ENCODE measurements at regions not wholly inside any gene's neighbourhood (a gene's known extent, or its start where the extent isn't known, plus 50 kb on each side); places are given as distances from the start of the nearest gene placed in this dataset.
A peak's percentile ranks its signal among the peaks of the same experiment; 100 is the strongest.
"Not testable (repeated sequence)": the region's sequence is repeated elsewhere in the genome, so short reads cannot be mapped to it uniquely, and the experiment has no call there.

- Histone ChIP-seq H3K9me3 (ENCODE audit: control insufficient read depth in 5 of 5, low read length in 5 of 5) (no peaks in the 10 kb centered on the region), H3K4me3 (ENCODE audit: low read depth in 1 of 5, low read length in 5 of 5) (no peak overlapping the region), H3K36me3 (ENCODE audit: control insufficient read depth in 5 of 5, insufficient read depth in 5 of 5, low read length in 5 of 5) (no peaks in the 10 kb centered on the region), H3K27me3 (ENCODE audit: control insufficient read depth in 5 of 5, insufficient read depth in 4 of 5, low read length in 5 of 5) (no peaks in the 10 kb centered on the region), H3K27ac (ENCODE audit: low read depth, low read length) (no peak overlapping the region), H3K9ac (ENCODE audit: low read length in 5 of 5) (no peak overlapping the region), H3K4me1 (ENCODE audit: control insufficient read depth in 5 of 5, insufficient read depth in 5 of 5, low read length in 5 of 5) (peaks cover 0 to 11% (median 0%) of the 10 kb centered on the region in 5 donors)
Measured at GRCh38 chr5:159800131-159800840, 116.0 kb upstream of the ADRA1B start.

DNA sequence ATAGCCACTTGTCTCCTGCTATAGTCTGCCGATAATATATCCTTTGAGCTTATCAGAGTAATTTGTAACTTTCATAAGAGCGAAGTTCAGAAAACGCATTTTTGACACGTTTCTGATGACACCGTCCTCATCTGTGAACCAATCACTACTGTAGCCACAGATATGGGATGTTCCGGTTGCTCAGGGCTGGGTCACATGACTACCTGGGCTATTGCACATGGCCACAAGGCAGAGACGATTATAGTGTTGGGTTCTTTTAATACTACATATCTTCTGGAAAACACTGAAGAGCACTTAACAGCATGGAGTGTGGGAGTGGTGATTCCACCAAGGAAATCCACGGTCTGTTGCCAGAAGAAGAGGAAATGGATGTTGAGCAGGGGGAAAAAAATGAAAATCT lies 115.0 kb upstream of the ADRA1B start:
- H3K9ac ChIP-seq (ENCODE audit: low read length in 5 of 5) = no peak overlapping the region
- no peaks in the 10 kb centered on the region for H3K36me3 ChIP-seq (ENCODE audit: control insufficient read depth in 5 of 5, insufficient read depth in 5 of 5, low read length in 5 of 5)
- no peak overlapping the region for H3K27ac ChIP-seq (ENCODE audit: low read depth, low read length)
- H3K4me1 ChIP-seq (ENCODE audit: control insufficient read depth in 5 of 5, insufficient read depth in 5 of 5, low read length in 5 of 5) = peaks cover 0 to 13% (median 0%) of the 10 kb centered on the region in 5 donors
- H3K27me3 ChIP-seq (ENCODE audit: control insufficient read depth in 5 of 5, insufficient read depth in 4 of 5, low read length in 5 of 5) = no peaks in the 10 kb centered on the region
- no peak overlapping the region for H3K4me3 ChIP-seq (ENCODE audit: low read depth in 1 of 5, low read length in 5 of 5)
- H3K9me3 ChIP-seq (ENCODE audit: control insufficient read depth in 5 of 5, low read length in 5 of 5) = no peaks in the 10 kb centered on the region

GRCh38 chr5:159802661-159803060 lies 113.6 kb upstream of the ADRA1B start:
- Histone ChIP-seq H3K4me3 (ENCODE audit: low read depth in 1 of 5, low read length in 5 of 5) (no peak overlapping the region), H3K4me1 (ENCODE audit: control insufficient read depth in 5 of 5, insufficient read depth in 5 of 5, low read length in 5 of 5) (peaks cover 0 to 13% (median 0%) of the 10 kb centered on the region in 5 donors), H3K27me3 (ENCODE audit: control insufficient read depth in 5 of 5, insufficient read depth in 4 of 5, low read length in 5 of 5) (no peaks in the 10 kb centered on the region), H3K36me3 (ENCODE audit: control insufficient read depth in 5 of 5, insufficient read depth in 5 of 5, low read length in 5 of 5) (no peaks in the 10 kb centered on the region), H3K9ac (ENCODE audit: low read length in 5 of 5) (no peak overlapping the region), H3K9me3 (ENCODE audit: control insufficient read depth in 5 of 5, low read length in 5 of 5) (peaks cover 0 to 5% (median 0%) of the 10 kb centered on the region in 5 donors), H3K27ac (ENCODE audit: low read depth, low read length) (no peak overlapping the region)

- peaks cover 0 to 5% (median 0%) of the 10 kb centered on the region in 5 donors for H3K9me3 ChIP-seq (ENCODE audit: control insufficient read depth in 5 of 5, low read length in 5 of 5)
- no peaks in the 10 kb centered on the region for H3K27me3 ChIP-seq (ENCODE audit: control insufficient read depth in 5 of 5, insufficient read depth in 4 of 5, low read length in 5 of 5)
- no peak overlapping the region for H3K27ac ChIP-seq (ENCODE audit: low read depth, low read length)
- no peaks in the 10 kb centered on the region for H3K36me3 ChIP-seq (ENCODE audit: control insufficient read depth in 5 of 5, insufficient read depth in 5 of 5, low read length in 5 of 5)
- H3K4me3 ChIP-seq (ENCODE audit: low read depth in 1 of 5, low read length in 5 of 5) = no peak overlapping the region
- peaks cover 0 to 13% (median 0%) of the 10 kb centered on the region in 5 donors for H3K4me1 ChIP-seq (ENCODE audit: control insufficient read depth in 5 of 5, insufficient read depth in 5 of 5, low read length in 5 of 5)
- no peak overlapping the region for H3K9ac ChIP-seq (ENCODE audit: low read length in 5 of 5)
Measured at GRCh38 chr5:159804121-159804520, 112.2 kb upstream of the ADRA1B start.

DNA sequence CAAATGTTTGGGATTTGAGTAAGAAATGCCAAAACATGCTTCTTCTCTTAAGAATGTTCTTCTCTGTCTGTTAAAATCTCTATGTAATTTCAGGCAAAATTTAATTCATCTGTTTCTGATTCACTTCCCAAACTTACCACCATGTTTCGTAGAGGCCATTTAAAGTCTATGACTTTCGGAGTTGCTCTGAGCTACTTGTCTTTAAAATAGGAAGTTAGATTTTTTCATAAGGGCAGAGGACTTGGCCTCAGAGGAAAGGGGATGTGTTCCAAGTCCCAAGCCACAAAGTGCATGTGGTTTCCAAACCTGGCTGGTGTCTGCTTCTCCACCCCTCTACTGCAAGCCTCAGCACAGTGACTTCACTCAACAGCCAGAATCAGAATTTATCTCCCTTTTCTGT lies 111.3 kb upstream of the ADRA1B start:
- H3K4me3 ChIP-seq (ENCODE audit: low read depth in 1 of 5, low read length in 5 of 5) = no peak overlapping the region
- peak overlapping the region; percentile 32 for H3K27ac ChIP-seq (ENCODE audit: low read depth, low read length)
- no peaks in the 10 kb centered on the region for H3K36me3 ChIP-seq (ENCODE audit: control insufficient read depth in 5 of 5, insufficient read depth in 5 of 5, low read length in 5 of 5)
- H3K9me3 ChIP-seq (ENCODE audit: control insufficient read depth in 5 of 5, low read length in 5 of 5) = peaks cover 0 to 6% (median 0%) of the 10 kb centered on the region in 5 donors
- peaks cover 0 to 13% (median 0%) of the 10 kb centered on the region in 5 donors for H3K4me1 ChIP-seq (ENCODE audit: control insufficient read depth in 5 of 5, insufficient read depth in 5 of 5, low read length in 5 of 5)
- H3K27me3 ChIP-seq (ENCODE audit: control insufficient read depth in 5 of 5, insufficient read depth in 4 of 5, low read length in 5 of 5) = no peaks in the 10 kb centered on the region
- H3K9ac ChIP-seq (ENCODE audit: low read length in 5 of 5) = no peak overlapping the region

DNA sequence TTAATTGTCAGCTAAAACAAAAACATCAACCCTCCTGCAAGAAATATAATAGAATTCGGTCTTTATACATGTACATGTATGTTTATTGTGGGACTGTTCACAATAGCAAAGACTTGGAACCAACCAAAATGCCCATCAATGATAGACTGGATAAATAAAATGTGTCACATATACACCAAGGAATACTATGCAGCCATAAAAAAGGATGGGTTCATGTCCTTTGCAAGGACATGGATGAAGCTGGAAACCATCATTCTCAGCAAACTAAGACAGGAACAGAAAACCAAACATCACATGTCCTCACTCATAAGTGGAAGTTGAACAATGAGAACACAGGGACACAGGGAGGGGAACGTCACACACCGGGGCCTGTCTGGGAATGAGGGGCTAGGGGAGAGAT lies 109.1 kb upstream of the ADRA1B start:
- not testable (repeated sequence) for H3K36me3 ChIP-seq (ENCODE audit: control insufficient read depth in 5 of 5, insufficient read depth in 5 of 5, low read length in 5 of 5); H3K27ac ChIP-seq (ENCODE audit: low read depth, low read length); H3K27me3 ChIP-seq (ENCODE audit: control insufficient read depth in 5 of 5, insufficient read depth in 4 of 5, low read length in 5 of 5); H3K4me3 ChIP-seq (ENCODE audit: low read depth in 1 of 5, low read length in 5 of 5); H3K9ac ChIP-seq (ENCODE audit: low read length in 5 of 5)
- Histone ChIP-seq H3K4me1 (ENCODE audit: control insufficient read depth in 5 of 5, insufficient read depth in 5 of 5, low read length in 5 of 5) (peaks cover 0 to 13% (median 0%) of the 10 kb centered on the region in 5 donors), H3K9me3 (ENCODE audit: control insufficient read depth in 5 of 5, low read length in 5 of 5) (peaks cover 0 to 11% (median 0%) of the 10 kb centered on the region in 5 donors)

- Histone ChIP-seq H3K27ac (ENCODE audit: low read depth, low read length) (no peak overlapping the region), H3K36me3 (ENCODE audit: control insufficient read depth in 5 of 5, insufficient read depth in 5 of 5, low read length in 5 of 5) (no peaks in the 10 kb centered on the region), H3K9me3 (ENCODE audit: control insufficient read depth in 5 of 5, low read length in 5 of 5) (peaks cover 0 to 11% (median 0%) of the 10 kb centered on the region in 5 donors), H3K4me1 (ENCODE audit: control insufficient read depth in 5 of 5, insufficient read depth in 5 of 5, low read length in 5 of 5) (peaks cover 0 to 13% (median 0%) of the 10 kb centered on the region in 5 donors), H3K9ac (ENCODE audit: low read length in 5 of 5) (no peak overlapping the region), H3K4me3 (ENCODE audit: low read depth in 1 of 5, low read length in 5 of 5) (no peak overlapping the region), H3K27me3 (ENCODE audit: control insufficient read depth in 5 of 5, insufficient read depth in 4 of 5, low read length in 5 of 5) (no peaks in the 10 kb centered on the region)
Measured at GRCh38 chr5:159807586-159807985, 108.7 kb upstream of the ADRA1B start.

DNA sequence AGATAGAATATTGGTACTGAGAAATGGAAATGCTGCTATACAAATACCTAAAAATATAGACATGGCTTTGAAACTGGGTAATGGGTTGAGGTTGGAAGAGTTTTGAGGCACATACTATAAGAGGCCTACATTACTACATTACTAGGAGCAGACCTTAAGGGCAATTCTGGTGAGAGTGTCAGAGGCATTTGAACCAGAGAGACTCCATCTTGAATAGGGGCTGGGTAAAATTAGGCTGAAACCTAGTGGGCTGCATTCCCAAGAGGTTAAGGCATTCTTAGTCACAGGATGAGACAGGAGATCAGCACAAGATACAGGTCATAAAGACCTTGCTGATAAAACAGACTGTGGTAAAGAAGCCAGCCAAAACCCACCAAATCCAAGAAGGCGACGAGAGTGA lies 104.6 kb upstream of the ADRA1B start:
- no peaks in the 10 kb centered on the region for H3K27me3 ChIP-seq (ENCODE audit: control insufficient read depth in 5 of 5, insufficient read depth in 4 of 5, low read length in 5 of 5)
- H3K4me1 ChIP-seq (ENCODE audit: control insufficient read depth in 5 of 5, insufficient read depth in 5 of 5, low read length in 5 of 5) = no peaks in the 10 kb centered on the region
- H3K9ac ChIP-seq (ENCODE audit: low read length in 5 of 5) = no peak overlapping the region
- H3K4me3 ChIP-seq (ENCODE audit: low read depth in 1 of 5, low read length in 5 of 5) = no peak overlapping the region
- H3K9me3 ChIP-seq (ENCODE audit: control insufficient read depth in 5 of 5, low read length in 5 of 5) = peaks cover 0 to 11% (median 0%) of the 10 kb centered on the region in 5 donors
- no peak overlapping the region for H3K27ac ChIP-seq (ENCODE audit: low read depth, low read length)
- H3K36me3 ChIP-seq (ENCODE audit: control insufficient read depth in 5 of 5, insufficient read depth in 5 of 5, low read length in 5 of 5) = no peaks in the 10 kb centered on the region

DNA sequence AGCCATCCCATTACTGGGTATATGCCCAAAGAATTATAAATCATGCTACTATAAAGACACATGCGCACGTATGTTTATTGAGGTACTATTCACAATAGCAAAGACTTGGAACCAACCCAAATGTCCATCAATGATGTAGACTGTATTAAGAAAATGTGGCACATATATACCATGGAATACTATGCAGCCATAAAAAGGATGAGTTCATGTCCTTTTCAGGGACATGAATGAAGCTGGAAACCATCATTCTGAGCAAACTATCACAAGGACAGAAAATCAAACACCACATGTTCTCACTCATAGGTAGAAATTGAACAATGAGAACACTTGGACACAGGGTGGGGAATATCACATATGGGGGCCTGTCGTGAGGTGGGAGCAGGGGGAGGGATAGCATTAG lies 103.5 kb upstream of the ADRA1B start:
- H3K4me3 ChIP-seq (ENCODE audit: low read depth in 1 of 5, low read length in 5 of 5); H3K27ac ChIP-seq (ENCODE audit: low read depth, low read length); H3K27me3 ChIP-seq (ENCODE audit: control insufficient read depth in 5 of 5, insufficient read depth in 4 of 5, low read length in 5 of 5); H3K9me3 ChIP-seq (ENCODE audit: control insufficient read depth in 5 of 5, low read length in 5 of 5); H3K4me1 ChIP-seq (ENCODE audit: control insufficient read depth in 5 of 5, insufficient read depth in 5 of 5, low read length in 5 of 5); H3K36me3 ChIP-seq (ENCODE audit: control insufficient read depth in 5 of 5, insufficient read depth in 5 of 5, low read length in 5 of 5); H3K9ac ChIP-seq (ENCODE audit: low read length in 5 of 5): not testable (repeated sequence)

DNA sequence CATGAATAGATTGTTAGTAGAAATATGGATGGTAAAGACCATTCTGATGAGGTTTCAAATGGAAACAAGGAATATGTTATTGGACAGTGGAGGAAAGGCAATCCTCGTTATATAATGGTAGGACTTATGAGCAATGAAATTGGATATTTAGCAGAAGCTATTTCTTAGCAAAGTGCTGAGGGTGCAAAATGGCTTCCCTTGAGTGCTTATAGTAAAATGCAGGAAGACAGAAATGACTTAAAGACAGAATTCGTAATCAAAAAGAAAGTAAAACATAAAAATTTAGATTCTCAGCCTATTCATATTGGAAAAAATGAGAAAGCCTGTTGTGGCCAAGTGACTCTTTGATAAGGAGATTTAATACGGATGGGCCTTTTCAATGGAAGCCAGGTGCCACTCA lies 102.1 kb upstream of the ADRA1B start:
- Histone ChIP-seq H3K9ac (ENCODE audit: low read length in 5 of 5) (no peak overlapping the region), H3K9me3 (ENCODE audit: control insufficient read depth in 5 of 5, low read length in 5 of 5) (peaks cover 0 to 5% (median 0%) of the 10 kb centered on the region in 5 donors)

More for the DNA sequence above, 102.1 kb upstream of the ADRA1B start:
- no peaks in the 10 kb centered on the region for H3K36me3 ChIP-seq (ENCODE audit: control insufficient read depth in 5 of 5, insufficient read depth in 5 of 5, low read length in 5 of 5)
- H3K4me3 ChIP-seq (ENCODE audit: low read depth in 1 of 5, low read length in 5 of 5) = no peak overlapping the region
- H3K27ac ChIP-seq (ENCODE audit: low read depth, low read length) = no peak overlapping the region
- H3K27me3 ChIP-seq (ENCODE audit: control insufficient read depth in 5 of 5, insufficient read depth in 4 of 5, low read length in 5 of 5) = no peaks in the 10 kb centered on the region
- H3K4me1 ChIP-seq (ENCODE audit: control insufficient read depth in 5 of 5, insufficient read depth in 5 of 5, low read length in 5 of 5) = peaks cover under 1 to 8% (median 5%) of the 10 kb centered on the region in 5 donors

Data from subcutaneous abdominal adipose tissue (tissue), 5 donors.